Urothelium cell line (cell line): ENCODE measurements at regions not wholly inside any gene's neighbourhood (a gene's known extent, or its start where the extent isn't known, plus 50 kb on each side); places are given as distances from the start of the nearest gene placed in this dataset.
"Not testable (repeated sequence)": the region's sequence is repeated elsewhere in the genome, so short reads cannot be mapped to it uniquely, and the experiment has no call there.

Experiments used
- DNase-seq: peaks from one replicate; pipeline ENCODE4 v3.0.0; 2011; ENCODE audit warnings: low spot score, mixed read lengths
- FAIRE-seq: peaks from 2 replicates; lab custom pipeline; 2011; peaks lifted over from hg19 to GRCh38; lab: Jason Lieb, UNC

GRCh38 chr2:72032481-72033041 is 115.1 kb downstream of the CYP26B1 start:
- FAIRE-seq = no peak
- no peak for DNase-seq

GRCh38 chr2:72031346-72032110 is 116.1 kb downstream of the CYP26B1 start:
- FAIRE-seq = peak; percentile 48
- DNase-seq = no peak

GRCh38 chr2:72028996-72029395 is 118.7 kb downstream of the CYP26B1 start:
- no peak for DNase-seq
- FAIRE-seq = no peak

GRCh38 chr2:72028351-72028995 is 119.2 kb downstream of the CYP26B1 start:
- FAIRE-seq (no peak), DNase-seq (no peak)

- DNase-seq (no peak), FAIRE-seq (no peak)
Measured at GRCh38 chr2:72027426-72028161, 120.1 kb downstream of the CYP26B1 start.

- FAIRE-seq (no peak), DNase-seq (no peak)
Measured at GRCh38 chr2:72026819-72027425, 120.7 kb downstream of the CYP26B1 start.

- FAIRE-seq (no peak), DNase-seq (no peak)
Measured at GRCh38 chr2:72024451-72025175, 123.0 kb downstream of the CYP26B1 start.

GRCh38 chr2:72023678-72024390 is 123.8 kb downstream of the CYP26B1 start:
- DNase-seq = no peak
- FAIRE-seq = no peak

- not testable (repeated sequence) for FAIRE-seq, DNase-seq
Measured at GRCh38 chr2:72021371-72021770, 126.3 kb downstream of the CYP26B1 start.

GRCh38 chr2:72015266-72015665 is 132.4 kb downstream of the CYP26B1 start:
- DNase-seq = no peak
- no peak for FAIRE-seq

- no peak for FAIRE-seq
- no peak for DNase-seq
Measured at GRCh38 chr2:72014831-72015230, 132.8 kb downstream of the CYP26B1 start.

GRCh38 chr2:72013726-72014125 is 133.9 kb downstream of the CYP26B1 start:
- FAIRE-seq (no peak), DNase-seq (no peak)

- FAIRE-seq (no peak), DNase-seq (no peak)
Measured at GRCh38 chr2:72012886-72013574, 134.6 kb downstream of the CYP26B1 start.

- DNase-seq (no peak), FAIRE-seq (no peak)
Measured at GRCh38 chr2:72011791-72012190, 135.9 kb downstream of the CYP26B1 start.

GRCh38 chr2:72011370-72011689 is 136.3 kb downstream of the CYP26B1 start:
- no peak for FAIRE-seq

GRCh38 chr2:72010647-72011369 is 136.9 kb downstream of the CYP26B1 start:
- FAIRE-seq (no peak), DNase-seq (no peak)

More at GRCh38 chr2:72011370-72011689, 136.3 kb downstream of the CYP26B1 start:
- DNase-seq = no peak

GRCh38 chr2:72008608-72009007 is 139.1 kb downstream of the CYP26B1 start:
- no peak for DNase-seq
- no peak for FAIRE-seq

- DNase-seq (no peak), FAIRE-seq (no peak)
Measured at GRCh38 chr2:72007402-72007801, 140.3 kb downstream of the CYP26B1 start.
